Testis (tissue), 2 donors: ENCODE measurements at regions not wholly inside any gene's neighbourhood (a gene's known extent, or its start where the extent isn't known, plus 50 kb on each side); places are given as distances from the start of the nearest gene placed in this dataset.

Source experiments
- DNase-seq: peaks from one replicate; pipeline ENCODE4 v3.0.0-alpha.2; 2019
- H3K27ac ChIP-seq, 2 donors: fragments of 200-600 bp; sonication (generic); one replicate each; pipeline ENCODE4 v1.5.1; 2019
- H3K27me3 ChIP-seq: fragments of 200-600 bp; sonication (generic); one replicate; pipeline ENCODE4 v1.5.1; 2019
- H3K36me3 ChIP-seq: fragments of 200-600 bp; sonication (generic); one replicate; pipeline ENCODE4 v1.5.1; 2017; ENCODE audit warnings: low read depth; ENCODE audit errors: missing control alignments
- H3K4me1 ChIP-seq: fragments of 200-600 bp; sonication (generic); one replicate; pipeline ENCODE4 v1.5.1; 2019
- H3K4me3 ChIP-seq, 2 donors: fragments of 200-600 bp; sonication (generic); one replicate each; pipeline ENCODE4 v1.5.1; 2017 to 2019
- H3K9me3 ChIP-seq: fragments of 200-600 bp; sonication (generic); one replicate; pipeline ENCODE4 v1.5.1; 2017
- POLR2A ChIP-seq: fragments of 450-650 bp; IDR thresholded peaks from one replicate; pipeline ENCODE4 v1.6.1; 2017; ENCODE audit warnings: antibody characterized with exemption, mild to moderate bottlenecking, moderate library complexity
- WGBS, 2 donors: methylation state at CpG; one replicate each; pipeline ENCODE4 v1.1.5; 2018; 5-methylcytosine and 5-hydroxymethylcytosine counted together
- intact Hi-C: fragments of 100-400 bp; cut with DNase I; formaldehyde crosslinking; loops from one replicate; pipeline ENCODE4 v1.15.1; 2023; ENCODE audit warnings: low total_unique reads
- TF ChIP-seq, protein P1 (sequence below), 3 experiments: fragments of 450-650 bp in 2 of 3; fragments of 200-600 bp in 1 of 3; sonication (generic) in 1 of 3; IDR thresholded peaks; one replicate each; pipeline ENCODE4 v1.5.1; 2016 to 2019; ENCODE audit warnings: antibody characterized with exemption in 3 of 3, mild to moderate bottlenecking in 2 of 3, moderate library complexity in 1 of 3

DNA sequence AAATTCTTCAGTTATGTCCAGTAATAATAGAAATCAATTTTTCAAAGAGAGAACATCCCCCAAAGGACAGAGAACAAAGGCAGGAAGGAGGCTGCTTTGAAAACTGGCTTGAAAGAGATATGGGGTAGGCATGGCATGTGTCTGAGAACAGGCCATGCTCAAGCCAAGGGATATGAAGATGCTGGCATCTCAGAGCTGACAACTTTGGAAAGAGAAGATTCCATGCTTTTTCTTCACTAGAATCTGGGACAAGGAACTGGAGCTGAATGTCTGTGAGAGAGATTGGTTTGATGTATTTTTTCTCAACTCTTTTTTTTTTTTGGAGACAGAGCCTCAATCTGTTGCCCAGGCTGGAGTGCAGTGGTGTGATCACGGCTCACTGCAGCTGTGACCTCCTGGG lies 139.8 kb upstream of the DLX2 start:
- Histone ChIP-seq H3K4me3 (no peak overlapping the region), H3K27me3 (no peaks in the 10 kb centered on the region), H3K27ac (no peak overlapping the region), H3K9me3 (no peaks in the 10 kb centered on the region), H3K36me3 (no peaks in the 10 kb centered on the region), H3K4me1 (no peaks in the 10 kb centered on the region)
- no peak for TF ChIP-seq POLR2A
- TF ChIP-seq, protein P1, sequence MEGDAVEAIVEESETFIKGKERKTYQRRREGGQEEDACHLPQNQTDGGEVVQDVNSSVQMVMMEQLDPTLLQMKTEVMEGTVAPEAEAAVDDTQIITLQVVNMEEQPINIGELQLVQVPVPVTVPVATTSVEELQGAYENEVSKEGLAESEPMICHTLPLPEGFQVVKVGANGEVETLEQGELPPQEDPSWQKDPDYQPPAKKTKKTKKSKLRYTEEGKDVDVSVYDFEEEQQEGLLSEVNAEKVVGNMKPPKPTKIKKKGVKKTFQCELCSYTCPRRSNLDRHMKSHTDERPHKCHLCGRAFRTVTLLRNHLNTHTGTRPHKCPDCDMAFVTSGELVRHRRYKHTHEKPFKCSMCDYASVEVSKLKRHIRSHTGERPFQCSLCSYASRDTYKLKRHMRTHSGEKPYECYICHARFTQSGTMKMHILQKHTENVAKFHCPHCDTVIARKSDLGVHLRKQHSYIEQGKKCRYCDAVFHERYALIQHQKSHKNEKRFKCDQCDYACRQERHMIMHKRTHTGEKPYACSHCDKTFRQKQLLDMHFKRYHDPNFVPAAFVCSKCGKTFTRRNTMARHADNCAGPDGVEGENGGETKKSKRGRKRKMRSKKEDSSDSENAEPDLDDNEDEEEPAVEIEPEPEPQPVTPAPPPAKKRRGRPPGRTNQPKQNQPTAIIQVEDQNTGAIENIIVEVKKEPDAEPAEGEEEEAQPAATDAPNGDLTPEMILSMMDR (IDR thresholded peaks at IDR 0.05): no peak
- WGBS, 2 donors: 88 to 100% methylated on average over 1 of the region's 1 CpG
- intact Hi-C loops: no loop called here
- no peak for DNase-seq

DNA sequence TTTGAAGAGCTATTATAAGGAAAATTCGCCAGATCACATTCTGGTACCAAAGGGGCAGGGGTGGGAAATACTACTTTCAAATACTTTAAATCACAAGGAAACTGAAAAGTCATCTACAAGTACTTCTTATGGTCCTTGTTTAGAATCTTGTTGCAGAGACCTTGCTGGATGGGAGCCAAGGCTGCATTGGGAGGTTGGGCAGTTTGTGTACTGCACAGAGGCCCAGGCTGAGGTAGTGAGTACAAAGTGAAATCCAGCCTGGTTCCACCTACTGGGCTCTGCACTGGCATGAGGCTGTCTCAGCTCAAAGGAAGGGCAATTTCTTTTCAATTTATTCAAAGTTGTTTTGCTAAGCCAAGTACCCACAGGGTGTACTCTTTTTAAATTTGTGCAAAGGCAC lies 140.3 kb upstream of the DLX2 start:
- 90 to 92% methylated on average over 1 of the region's 1 CpG for WGBS, 2 donors
- TF ChIP-seq, protein P1 (IDR thresholded peaks at IDR 0.05): no peak
- TF ChIP-seq POLR2A: no peak
- intact Hi-C loops: no loop called here

DNA sequence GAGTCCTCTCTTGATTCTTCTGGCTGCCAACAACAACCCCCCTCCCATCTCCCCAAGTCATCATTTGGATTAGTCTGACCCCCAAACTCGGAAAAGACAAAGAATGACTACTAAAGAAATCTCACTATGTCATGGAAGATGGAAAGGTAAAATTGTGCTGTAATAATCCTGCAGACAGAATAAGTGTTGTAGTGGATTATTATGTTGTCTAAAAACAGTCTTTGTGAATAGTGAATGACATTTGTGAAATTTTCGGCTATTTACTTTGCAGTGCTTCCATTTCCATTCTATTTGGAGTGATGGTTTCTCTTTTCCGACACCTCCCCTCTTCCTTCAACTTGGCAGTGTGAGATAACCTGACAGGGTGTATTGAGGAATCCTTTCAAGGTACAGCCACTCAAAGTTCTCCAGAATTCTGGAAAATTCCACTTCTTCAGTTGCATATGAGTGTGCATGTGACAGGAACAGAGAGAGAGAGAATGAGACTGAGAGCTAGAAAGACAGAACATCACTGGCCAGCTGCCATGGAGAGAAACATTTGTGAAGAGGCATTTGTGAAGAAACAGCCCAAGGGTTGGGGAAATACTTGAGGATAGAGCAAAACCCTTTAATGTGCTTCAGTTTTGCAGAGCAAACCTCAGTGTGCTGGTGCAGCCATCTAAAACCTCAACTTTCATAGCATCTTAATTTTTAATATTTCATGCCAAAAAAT lies 141.9 kb upstream of the DLX2 start:
- no peak for DNase-seq
- Histone ChIP-seq H3K36me3 (no peaks in the 10 kb centered on the region), H3K4me1 (no peaks in the 10 kb centered on the region), H3K9me3 (no peaks in the 10 kb centered on the region), H3K27ac (no peak overlapping the region), H3K4me3 (no peak overlapping the region), H3K27me3 (no peaks in the 10 kb centered on the region)
- 91 to 95% methylated on average over 3 of the region's 3 CpGs for WGBS, 2 donors
- intact Hi-C loops: no loop called here
- no peak for TF ChIP-seq POLR2A
- TF ChIP-seq, protein P1 (IDR thresholded peaks at IDR 0.05): no peak

More for the DNA sequence above, 140.3 kb upstream of the DLX2 start:
- H3K27me3 ChIP-seq: no peaks in the 10 kb centered on the region
- H3K36me3 ChIP-seq: no peaks in the 10 kb centered on the region
- no peaks in the 10 kb centered on the region for H3K9me3 ChIP-seq
- no peak overlapping the region for H3K27ac ChIP-seq
- H3K4me3 ChIP-seq: no peak overlapping the region
- no peak for DNase-seq
- no peaks in the 10 kb centered on the region for H3K4me1 ChIP-seq

DNA sequence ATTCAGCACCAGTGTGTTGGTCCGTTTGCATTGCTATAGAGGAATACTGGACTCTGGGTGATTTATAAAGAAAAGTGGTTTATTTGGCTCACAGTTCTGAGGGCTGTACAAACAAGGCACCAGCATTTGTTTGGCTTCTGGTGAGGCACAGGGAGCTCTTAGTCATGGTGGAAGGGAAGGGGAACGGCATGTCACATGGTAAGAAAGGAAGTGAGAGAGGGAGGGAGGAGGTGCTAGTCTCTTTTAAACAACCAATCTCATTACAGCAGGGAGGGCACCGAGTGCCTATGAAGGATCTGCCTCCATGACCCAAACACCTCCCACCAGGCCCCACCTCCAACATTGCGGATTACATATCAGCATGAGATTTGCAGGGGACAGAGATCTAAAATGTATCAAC lies 143.9 kb upstream of the DLX2 start:
- H3K4me1 ChIP-seq: no peaks in the 10 kb centered on the region
- H3K27ac ChIP-seq: no peak overlapping the region
- no peak overlapping the region for H3K4me3 ChIP-seq
- whole genome bisulfite sequencing, 2 donors: 67 to 77% methylated on average over 4 of the region's 4 CpGs
- no peak for TF ChIP-seq POLR2A
- TF ChIP-seq, protein P1 (IDR thresholded peaks at IDR 0.05): no peak
- DNase-seq: peak; percentile 45
- no peaks in the 10 kb centered on the region for H3K9me3 ChIP-seq
- H3K27me3 ChIP-seq: no peaks in the 10 kb centered on the region
- intact Hi-C loops: no loop called here
- no peaks in the 10 kb centered on the region for H3K36me3 ChIP-seq

DNA sequence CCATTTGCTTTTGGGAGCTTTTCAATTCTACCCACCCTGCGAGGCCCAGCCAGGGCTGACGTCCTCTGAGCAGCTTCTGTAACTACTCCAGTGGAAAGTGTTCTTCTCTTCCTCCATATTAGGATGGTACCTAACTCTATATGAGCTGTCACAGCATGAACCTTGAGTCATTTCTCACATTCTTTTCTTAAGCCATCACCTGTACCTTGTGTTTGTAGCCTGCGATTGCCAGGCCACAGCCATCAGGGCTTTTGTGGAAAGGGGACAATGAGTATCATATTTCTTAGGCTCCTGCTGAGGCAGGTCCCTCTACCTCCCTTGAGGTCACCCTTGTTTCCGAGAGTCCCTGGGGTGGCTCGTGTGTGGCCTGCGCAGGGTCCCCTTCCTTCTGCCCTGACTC lies 144.5 kb upstream of the DLX2 start:
- Histone ChIP-seq H3K9me3 (no peaks in the 10 kb centered on the region), H3K27me3 (no peaks in the 10 kb centered on the region), H3K4me3 (no peak overlapping the region), H3K27ac (no peak overlapping the region), H3K36me3 (no peaks in the 10 kb centered on the region), H3K4me1 (no peaks in the 10 kb centered on the region)
- WGBS, 2 donors: 80 to 90% methylated on average over 3 to 6 of the region's 6 CpGs
- no peak for DNase-seq
- TF ChIP-seq, protein P1 (IDR thresholded peaks at IDR 0.05): no peak
- no peak for TF ChIP-seq POLR2A
- intact Hi-C loops: no loop called here
